ENCODE measurements at regions not wholly inside any gene's neighbourhood (a gene's known extent, or its start where the extent isn't known, plus 50 kb on each side); places are given as distances from the start of the nearest gene placed in this dataset.

GRCh38 chr5:54693936-54694657 lies 176.5 kb downstream of the SNX18 start:
- TF ChIP-seq GATA3 (IDR thresholded peaks at IDR 0.05; ENCODE audit: low read depth, low read length) (no peak), GATA2 (IDR thresholded peaks at IDR 0.05; ENCODE audit: low read depth, low read length) (no peak)

- TF ChIP-seq GATA2 (IDR thresholded peaks at IDR 0.05; ENCODE audit: low read depth, low read length) (no peak), GATA3 (IDR thresholded peaks at IDR 0.05; ENCODE audit: low read depth, low read length) (no peak)
Measured at GRCh38 chr5:54692631-54693030, 175.1 kb downstream of the SNX18 start.

GRCh38 chr5:54691656-54692055 lies 174.1 kb downstream of the SNX18 start:
- no peak for TF ChIP-seq GATA2 (IDR thresholded peaks at IDR 0.05; ENCODE audit: low read depth, low read length)
- no peak for TF ChIP-seq GATA3 (IDR thresholded peaks at IDR 0.05; ENCODE audit: low read depth, low read length)

DNA sequence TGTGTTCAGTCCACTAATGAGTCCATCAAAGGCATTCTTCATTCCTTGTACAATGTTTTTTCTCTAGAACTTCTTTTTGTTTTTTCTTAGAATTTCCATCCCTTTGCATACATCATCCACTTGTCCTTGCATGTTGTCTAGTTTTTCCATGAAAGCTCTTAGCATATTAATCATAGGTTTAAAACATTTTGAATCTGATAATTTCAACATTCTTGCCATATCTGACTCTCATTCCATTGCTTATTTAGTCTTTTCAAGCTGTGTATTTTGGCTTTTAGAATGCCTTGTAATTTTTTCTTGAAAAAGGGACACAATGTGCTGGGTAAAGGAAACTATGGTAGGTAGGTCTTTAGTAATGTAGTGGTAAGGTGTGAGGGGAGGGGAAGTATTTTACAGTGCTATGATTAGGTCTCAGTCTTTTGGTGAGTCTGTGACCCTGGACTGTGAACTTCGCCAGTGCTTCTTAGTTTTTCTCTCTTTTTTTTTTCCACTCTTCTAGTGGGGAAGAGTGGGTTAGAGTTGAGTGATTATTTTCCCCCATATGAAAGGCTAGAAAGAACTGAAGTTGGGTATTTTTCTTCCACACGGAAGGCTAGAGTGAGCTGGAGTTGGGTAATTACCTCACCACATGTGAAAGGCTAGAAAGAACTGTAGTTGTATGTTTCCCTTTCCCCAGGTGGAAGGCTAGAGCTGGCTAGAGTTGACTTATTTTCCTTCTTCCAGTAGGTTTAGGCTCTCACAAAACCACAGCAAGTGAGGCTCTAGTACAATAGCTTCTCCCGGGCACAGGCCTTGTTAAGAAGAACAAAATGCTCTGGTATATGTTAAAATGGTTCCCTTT lies 172.1 kb downstream of the SNX18 start:
- no peak for TF ChIP-seq GATA3 (IDR thresholded peaks at IDR 0.05; ENCODE audit: low read depth, low read length)
- TF ChIP-seq GATA2 (IDR thresholded peaks at IDR 0.05; ENCODE audit: low read depth, low read length), result no peak

GRCh38 chr5:54680998-54681397 lies 163.4 kb downstream of the SNX18 start:
- no peak for TF ChIP-seq GATA2 (IDR thresholded peaks at IDR 0.05; ENCODE audit: low read depth, low read length)

DNA sequence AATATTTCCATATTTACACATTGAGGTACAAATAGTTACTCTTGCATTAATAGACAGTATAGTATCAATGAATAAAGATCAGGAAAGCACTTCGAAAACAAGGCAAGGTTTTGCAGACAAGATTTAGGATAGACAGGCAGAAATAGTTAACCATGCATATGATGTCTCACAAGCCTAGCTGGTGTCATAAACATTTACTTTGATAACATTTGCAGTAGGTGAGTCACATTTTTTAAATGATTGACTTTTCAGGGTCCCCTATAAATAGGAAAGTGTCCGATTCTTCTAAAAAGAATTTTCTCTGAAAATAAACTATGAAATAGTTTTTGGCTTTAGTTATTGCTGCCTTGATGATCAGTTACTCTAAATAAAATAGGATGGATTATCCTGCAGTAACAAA lies 162.1 kb downstream of the SNX18 start:
- TF ChIP-seq GATA3 (IDR thresholded peaks at IDR 0.05; ENCODE audit: low read depth, low read length), result no peak
- TF ChIP-seq GATA2 (IDR thresholded peaks at IDR 0.05; ENCODE audit: low read depth, low read length), result no peak

- peak; percentile 69 for TF ChIP-seq GATA3 (IDR thresholded peaks at IDR 0.05; ENCODE audit: low read depth, low read length)
- peak; percentile 56; the same call in 1 of the 2 replicates for TF ChIP-seq GATA2 (IDR thresholded peaks at IDR 0.05; ENCODE audit: low read depth, low read length)
Measured at GRCh38 chr5:54678737-54679136, 161.2 kb downstream of the SNX18 start.

DNA sequence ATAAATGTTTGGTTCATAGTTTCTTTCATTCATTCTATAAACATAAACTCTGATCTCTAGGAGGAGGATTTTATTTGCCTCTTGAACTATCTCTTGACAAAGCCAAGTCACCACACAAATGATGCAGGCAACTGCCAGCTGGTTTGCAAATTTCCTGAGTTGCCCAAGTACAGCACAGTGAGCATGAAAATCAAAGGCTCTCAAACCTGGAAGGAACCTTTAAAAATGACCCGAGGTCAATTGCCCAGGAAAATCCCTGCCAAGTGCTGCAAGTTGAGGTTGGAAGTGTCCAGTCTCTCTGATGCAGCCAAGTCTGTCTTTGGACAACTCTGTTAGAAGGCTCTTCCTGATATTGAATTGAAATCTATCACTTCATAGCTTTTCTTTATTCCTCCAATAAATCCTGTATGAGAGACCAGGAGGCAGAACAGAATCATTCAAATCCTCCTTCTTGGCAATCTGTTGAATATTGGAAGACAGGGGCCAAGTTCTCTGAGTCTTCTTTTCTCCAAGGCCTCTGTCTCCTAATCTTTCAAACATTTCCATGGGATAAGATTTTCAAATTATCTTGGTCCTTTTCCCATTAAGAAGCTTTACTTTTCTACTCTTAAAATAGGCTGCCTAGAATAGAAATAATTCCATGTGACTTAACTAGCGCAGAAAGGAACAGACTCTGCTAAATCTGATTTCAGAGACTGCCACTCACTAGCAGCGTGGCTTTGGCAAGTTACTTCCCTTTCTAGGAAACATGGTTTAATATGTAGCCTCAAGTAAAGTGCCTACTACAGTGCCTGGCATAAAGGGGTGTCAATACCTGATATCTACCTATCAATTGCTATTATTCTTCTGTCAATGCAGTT lies 159.2 kb downstream of the SNX18 start:
- no peak for TF ChIP-seq GATA3 (IDR thresholded peaks at IDR 0.05; ENCODE audit: low read depth, low read length)
- no peak for TF ChIP-seq GATA2 (IDR thresholded peaks at IDR 0.05; ENCODE audit: low read depth, low read length)

GRCh38 chr5:54673523-54674225 lies 156.1 kb downstream of the SNX18 start:
- TF ChIP-seq GATA3 (IDR thresholded peaks at IDR 0.05; ENCODE audit: low read depth, low read length) (no peak), GATA2 (IDR thresholded peaks at IDR 0.05; ENCODE audit: low read depth, low read length) (no peak)

DNA sequence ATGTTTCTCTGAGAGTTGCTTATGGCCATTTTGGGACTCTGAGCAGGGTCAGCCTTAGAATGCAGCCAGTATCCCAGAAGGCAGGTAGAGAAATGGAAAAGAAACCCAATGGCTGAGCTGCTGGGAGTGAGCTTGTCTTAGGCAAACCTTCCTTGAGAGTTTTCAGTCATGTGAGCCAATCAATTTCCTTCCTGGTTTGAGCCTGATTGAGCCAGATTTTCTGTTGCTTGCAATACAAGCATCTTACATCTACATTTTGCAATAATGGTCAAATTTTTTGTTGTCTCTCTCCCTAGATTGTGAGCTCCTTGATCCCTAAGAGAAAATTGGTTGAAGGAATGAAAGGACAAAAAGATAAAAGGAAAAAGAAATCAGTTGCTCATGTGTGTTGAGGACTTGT lies 155.3 kb downstream of the SNX18 start:
- no peak for TF ChIP-seq GATA2 (IDR thresholded peaks at IDR 0.05; ENCODE audit: low read depth, low read length)
- TF ChIP-seq GATA3 (IDR thresholded peaks at IDR 0.05; ENCODE audit: low read depth, low read length), result no peak

- TF ChIP-seq GATA3 (IDR thresholded peaks at IDR 0.05; ENCODE audit: low read depth, low read length) (no peak), GATA2 (IDR thresholded peaks at IDR 0.05; ENCODE audit: low read depth, low read length) (no peak)
Measured at GRCh38 chr5:54671681-54672080, 154.1 kb downstream of the SNX18 start.

- TF ChIP-seq GATA3 (IDR thresholded peaks at IDR 0.05; ENCODE audit: low read depth, low read length) (no peak), GATA2 (IDR thresholded peaks at IDR 0.05; ENCODE audit: low read depth, low read length) (no peak)
Measured at GRCh38 chr5:54671111-54671531, 153.6 kb downstream of the SNX18 start.

- TF ChIP-seq GATA2 (IDR thresholded peaks at IDR 0.05; ENCODE audit: low read depth, low read length) (no peak), GATA3 (IDR thresholded peaks at IDR 0.05; ENCODE audit: low read depth, low read length) (no peak)
Measured at GRCh38 chr5:54670281-54670680, 152.7 kb downstream of the SNX18 start.
